Astrocyte (in vitro differentiated cells and primary cell): ENCODE measurements at regions not wholly inside any gene's neighbourhood (a gene's known extent, or its start where the extent isn't known, plus 50 kb on each side); places are given as distances from the start of the nearest gene placed in this dataset.

Experiments used
- CTCF ChIP-seq: IDR thresholded peaks from 2 replicates; pipeline ENCODE4 v1.5.1; 2011; ENCODE audit warnings: low read depth, mild to moderate bottlenecking, inconsistent platforms, low read length, moderate library complexity; ENCODE audit not compliant: insufficient read depth
- EZH2 ChIP-seq: IDR thresholded peaks from 2 replicates; pipeline ENCODE4 v1.6.1; 2012; ENCODE audit warnings: mild to moderate bottlenecking, low read length, inconsistent platforms; ENCODE audit not compliant: insufficient read depth

- TF ChIP-seq CTCF (no peak), EZH2 (no peak)
Measured at GRCh38 chr10:44282626-44283300, 102.1 kb downstream of the CXCL12 start.
